ENCODE measurements at regions not wholly inside any gene's neighbourhood (a gene's known extent, or its start where the extent isn't known, plus 50 kb on each side); places are given as distances from the start of the nearest gene placed in this dataset.
"Not testable (repeated sequence)": the region's sequence is repeated elsewhere in the genome, so short reads cannot be mapped to it uniquely, and the experiment has no call there.

DNA sequence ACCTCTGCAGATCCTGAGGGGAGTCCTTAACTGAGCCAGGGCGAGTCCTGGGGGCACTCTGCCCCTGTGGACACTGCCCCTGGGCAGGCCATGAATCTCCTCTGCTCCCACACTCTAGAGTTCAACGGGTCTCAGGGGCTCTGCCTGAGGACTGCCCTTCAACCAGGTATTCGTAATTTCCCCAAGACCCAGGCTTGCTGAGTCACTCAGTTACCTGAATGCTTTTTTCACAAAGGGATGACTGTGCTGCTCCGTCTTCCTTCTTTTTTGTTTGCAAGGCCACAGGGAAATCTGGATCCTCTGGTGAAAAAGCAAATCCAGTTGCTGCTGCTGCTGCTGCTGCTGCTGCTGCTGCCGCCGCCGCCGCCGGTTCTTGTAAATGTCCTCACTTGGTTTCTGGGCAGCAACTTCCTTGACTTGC is 157.2 kb upstream of the FAM20C start:
- TF ChIP-seq POLR2AphosphoS5 (IDR thresholded peaks at IDR 0.05; ENCODE audit: low read depth, low read length); CEBPB (IDR thresholded peaks at IDR 0.05; ENCODE audit: low read depth); EZH2 (IDR thresholded peaks at IDR 0.05); YY1 (IDR thresholded peaks at IDR 0.05; ENCODE audit: extremely low read depth, insufficient replicate concordance, low read depth, low read length); JUND (IDR thresholded peaks at IDR 0.05); TCF7L2 (IDR thresholded peaks at IDR 0.05; ENCODE audit: borderline replicate concordance, extremely low read depth, insufficient read depth, insufficient read length): not testable (repeated sequence)
